ENCODE measurements at regions not wholly inside any gene's neighbourhood (a gene's known extent, or its start where the extent isn't known, plus 50 kb on each side); places are given as distances from the start of the nearest gene placed in this dataset.

- no peak overlapping the region for H3K4me2 ChIP-seq (ENCODE audit: low read depth, low read length, poor library complexity, severe bottlenecking)
- H3K4me1 ChIP-seq (ENCODE audit: insufficient read depth, low read length, poor library complexity, severe bottlenecking) = no peaks in the 10 kb centered on the region
- H3K36me3 ChIP-seq (ENCODE audit: insufficient read depth, low read length) = no peaks in the 10 kb centered on the region
- H3F3A ChIP-seq (ENCODE audit: low read depth) = no peaks in the 10 kb centered on the region
- H3K4me3 ChIP-seq (ENCODE audit: low read length, poor library complexity, severe bottlenecking) = no peak overlapping the region
- H3K9ac ChIP-seq (ENCODE audit: low read depth, low read length, poor library complexity, severe bottlenecking) = no peak overlapping the region
- no peaks in the 10 kb centered on the region for H3K27me3 ChIP-seq (ENCODE audit: insufficient read depth, low read length, poor library complexity, severe bottlenecking)
- H3K79me2 ChIP-seq (ENCODE audit: insufficient read depth, low read length) = no peaks in the 10 kb centered on the region
- H3K9me2 ChIP-seq (replicated peaks; ENCODE audit: low read depth, low read length) = no peaks in the 10 kb centered on the region
- no peaks in the 10 kb centered on the region for H4K20me1 ChIP-seq (ENCODE audit: insufficient read depth, low read length, poor library complexity, severe bottlenecking)
- TF ChIP-seq CTCF (conservative IDR thresholded peaks at IDR 0.05; ENCODE audit: low read length) = no peak
- no peak for TF ChIP-seq EZH2phosphoT487 (IDR thresholded peaks at IDR 0.05; ENCODE audit: borderline replicate concordance)
- H3K9me3 ChIP-seq (ENCODE audit: insufficient read depth, low read depth, low read length) = no peaks in the 10 kb centered on the region; the same call in 1 of the 2 replicates
- H2AFZ ChIP-seq (ENCODE audit: low read length) = no peak overlapping the region
Measured at GRCh38 chr1:29532285-29532684, 296.0 kb downstream of the PTPRU start.

- Histone ChIP-seq H3K27me3 (ENCODE audit: insufficient read depth, low read length, poor library complexity, severe bottlenecking) (no peaks in the 10 kb centered on the region), H3K9ac (ENCODE audit: low read depth, low read length, poor library complexity, severe bottlenecking) (no peak overlapping the region), H3K4me3 (ENCODE audit: low read length, poor library complexity, severe bottlenecking) (no peak overlapping the region), H3K4me2 (ENCODE audit: low read depth, low read length, poor library complexity, severe bottlenecking) (no peak overlapping the region), H3K36me3 (ENCODE audit: insufficient read depth, low read length) (no peaks in the 10 kb centered on the region), H3K79me2 (ENCODE audit: insufficient read depth, low read length) (no peaks in the 10 kb centered on the region), H4K20me1 (ENCODE audit: insufficient read depth, low read length, poor library complexity, severe bottlenecking) (no peaks in the 10 kb centered on the region), H3K9me3 (ENCODE audit: insufficient read depth, low read depth, low read length) (no peaks in the 10 kb centered on the region; the same call in 1 of the 2 replicates), H3F3A (ENCODE audit: low read depth) (no peaks in the 10 kb centered on the region), H3K9me2 (replicated peaks; ENCODE audit: low read depth, low read length) (no peaks in the 10 kb centered on the region), H2AFZ (ENCODE audit: low read length) (no peak overlapping the region), H3K4me1 (ENCODE audit: insufficient read depth, low read length, poor library complexity, severe bottlenecking) (no peaks in the 10 kb centered on the region)
- TF ChIP-seq CTCF (conservative IDR thresholded peaks at IDR 0.05; ENCODE audit: low read length) (no peak), EZH2phosphoT487 (IDR thresholded peaks at IDR 0.05; ENCODE audit: borderline replicate concordance) (no peak)
Measured at GRCh38 chr1:29531596-29531995, 295.3 kb downstream of the PTPRU start.

- H3K4me3 ChIP-seq (ENCODE audit: low read length, poor library complexity, severe bottlenecking) = no peak overlapping the region
- no peaks in the 10 kb centered on the region for H3K79me2 ChIP-seq (ENCODE audit: insufficient read depth, low read length)
- H3K9me3 ChIP-seq (ENCODE audit: insufficient read depth, low read depth, low read length) = no peaks in the 10 kb centered on the region; the same call in 1 of the 2 replicates
- TF ChIP-seq EZH2phosphoT487 (IDR thresholded peaks at IDR 0.05; ENCODE audit: borderline replicate concordance) = no peak
- TF ChIP-seq CTCF (conservative IDR thresholded peaks at IDR 0.05; ENCODE audit: low read length) = no peak
- no peaks in the 10 kb centered on the region for H3K36me3 ChIP-seq (ENCODE audit: insufficient read depth, low read length)
- H3K4me2 ChIP-seq (ENCODE audit: low read depth, low read length, poor library complexity, severe bottlenecking) = no peak overlapping the region
- no peaks in the 10 kb centered on the region for H3F3A ChIP-seq (ENCODE audit: low read depth)
- no peaks in the 10 kb centered on the region for H3K27me3 ChIP-seq (ENCODE audit: insufficient read depth, low read length, poor library complexity, severe bottlenecking)
- H3K4me1 ChIP-seq (ENCODE audit: insufficient read depth, low read length, poor library complexity, severe bottlenecking) = no peaks in the 10 kb centered on the region
- H3K9me2 ChIP-seq (replicated peaks; ENCODE audit: low read depth, low read length) = no peaks in the 10 kb centered on the region
- H3K9ac ChIP-seq (ENCODE audit: low read depth, low read length, poor library complexity, severe bottlenecking) = no peak overlapping the region
- H2AFZ ChIP-seq (ENCODE audit: low read length) = no peak overlapping the region
- no peaks in the 10 kb centered on the region for H4K20me1 ChIP-seq (ENCODE audit: insufficient read depth, low read length, poor library complexity, severe bottlenecking)
Measured at GRCh38 chr1:29529677-29530278, 293.5 kb downstream of the PTPRU start.
